GM12878 (cell line): ENCODE measurements at regions not wholly inside any gene's neighbourhood (a gene's known extent, or its start where the extent isn't known, plus 50 kb on each side); places are given as distances from the start of the nearest gene placed in this dataset.

Experiments used
- MXI1 ChIP-seq: fragments of 150-350 bp; IDR thresholded peaks from 2 replicates; pipeline ENCODE4 v1.6.1; 2011; ENCODE audit warnings: low read depth, mild to moderate bottlenecking, inconsistent platforms, low read length, improper control_type of control experiment
- PKNOX1 ChIP-seq: fragments of 450-650 bp; IDR thresholded peaks from 2 replicates; pipeline ENCODE4 v1.6.1; 2016; ENCODE audit warnings: mild to moderate bottlenecking
- POLR2A ChIP-seq: IDR thresholded peaks from 2 replicates; pipeline ENCODE4 v1.6.1; 2011; ENCODE audit warnings: low read depth, mild to moderate bottlenecking, low read length

GRCh38 chr22:48091060-48091650 is 1328.7 kb downstream of the TBC1D22A start:
- TF ChIP-seq POLR2A (no peak), MXI1 (no peak), PKNOX1 (no peak)
